H1 (cell line): ENCODE measurements at regions not wholly inside any gene's neighbourhood (a gene's known extent, or its start where the extent isn't known, plus 50 kb on each side); places are given as distances from the start of the nearest gene placed in this dataset.

ENCODE experiments used
- CTCF ChIA-PET: fragments of 300-600 bp; sonication (Branson Sonifier 250); formaldehyde crosslinking; loops from one replicate; lab custom pipeline; 2021; ENCODE audit not compliant: partially characterized antibody; lab: Charles Lee
- POLR2A ChIA-PET: fragments of 300-600 bp; sonication (Branson Sonifier 250); formaldehyde crosslinking; loops from one replicate; lab custom pipeline; 2021; ENCODE audit warnings: inconsistent platforms; ENCODE audit not compliant: partially characterized antibody; lab: Charles Lee
- DNase-seq, 2 experiments: peaks; one replicate each; pipeline versions ENCODE4 v3.0.0 to v3.0.0-alpha.2; 2010 to 2022; ENCODE audit warnings: low spot score in 2 of 2, low read depth in 1 of 2, mixed read lengths in 1 of 2
- FAIRE-seq: peaks from 2 replicates; lab custom pipeline; 2011; peaks lifted over from hg19 to GRCh38; lab: Jason Lieb, UNC
- H2AFZ ChIP-seq: 2 replicates; pipeline ENCODE4 v1.8.1; 2012; ENCODE audit warnings: low read length, inconsistent platforms
- H2AK5ac ChIP-seq: 2 replicates; pipeline ENCODE4 v1.6.1; 2013; ENCODE audit warnings: low read depth, low read length
- H2BK120ac ChIP-seq: replicated peaks from 2 replicates; pipeline ENCODE3; 2013; ENCODE audit warnings: low read depth, low read length, inconsistent platforms
- H2BK12ac ChIP-seq: 2 replicates; pipeline ENCODE4 v1.6.1; 2013; ENCODE audit warnings: low read depth, low read length
- H2BK15ac ChIP-seq: 2 replicates; pipeline ENCODE4 v1.6.1; 2013; ENCODE audit warnings: low read length
- H2BK20ac ChIP-seq: 2 replicates; pipeline ENCODE4 v1.6.1; 2013; ENCODE audit warnings: low read length
- H2BK5ac ChIP-seq: 2 replicates; pipeline ENCODE4 v1.6.1; 2013; ENCODE audit warnings: low read depth, low read length
- H3K14ac ChIP-seq: 2 replicates; pipeline ENCODE4 v1.6.1; 2013; ENCODE audit warnings: inconsistent platforms; ENCODE audit not compliant: insufficient read length
- H3K18ac ChIP-seq: 2 replicates; pipeline ENCODE4 v1.6.1; 2013; ENCODE audit warnings: low read length; ENCODE audit errors: extremely low read depth
- H3K23ac ChIP-seq: 2 replicates; pipeline ENCODE4 v1.6.1; 2013; ENCODE audit warnings: inconsistent platforms; ENCODE audit not compliant: insufficient read length
- H3K23me2 ChIP-seq: 2 replicates; pipeline ENCODE4 v1.6.1; 2013; ENCODE audit warnings: low read depth, low read length
- H3K27ac ChIP-seq: 2 replicates; pipeline ENCODE4 v1.6.1; 2011; ENCODE audit warnings: low read depth, low read length, inconsistent platforms
- H3K27me3 ChIP-seq, 4 experiments: replicated peaks in 1 of 4; 1 replicate in 1 of 4; 2 replicates in 3 of 4; pipeline versions ENCODE4 v1.6.1 to v1.8.1; 2011 to 2013; ENCODE audit warnings: low read length in 3 of 4, mild to moderate bottlenecking in 3 of 4, inconsistent platforms in 2 of 4, mixed read lengths in 2 of 4, moderate library complexity in 1 of 4; ENCODE audit not compliant: control insufficient read depth in 3 of 4, insufficient read depth in 3 of 4; ENCODE audit errors: extremely low read depth in 1 of 4
- H3K36me3 ChIP-seq, 4 experiments: 2 replicates each; pipeline versions ENCODE4 v1.6.1 to v1.8.1; 2011 to 2013; ENCODE audit warnings: mild to moderate bottlenecking in 4 of 4, low read length in 3 of 4, moderate library complexity in 2 of 4, control low read depth in 1 of 4, inconsistent platforms in 1 of 4; ENCODE audit not compliant: insufficient read depth in 4 of 4, control insufficient read depth in 2 of 4
- H3K4ac ChIP-seq: replicated peaks from 2 replicates; pipeline ENCODE3; 2013; ENCODE audit warnings: low read length, low read depth, mixed read lengths, inconsistent platforms; ENCODE audit not compliant: insufficient read length
- H3K4me1 ChIP-seq, 4 experiments: replicated peaks in 1 of 4; 1 replicate in 1 of 4; 2 replicates in 3 of 4; pipeline versions ENCODE4 v1.6.1 to v1.8.1; 2011 to 2013; ENCODE audit warnings: low read length in 3 of 4, inconsistent platforms in 2 of 4, mixed read lengths in 1 of 4; ENCODE audit not compliant: insufficient read depth in 4 of 4, control insufficient read depth in 3 of 4
- H3K4me2 ChIP-seq, 2 experiments: 2 replicates each; pipeline versions ENCODE4 v1.6.1 to v1.8.1; 2011 to 2013; ENCODE audit warnings: low read depth in 2 of 2, low read length in 2 of 2, control low read depth in 1 of 2, inconsistent platforms in 1 of 2, mild to moderate bottlenecking in 1 of 2; ENCODE audit not compliant: insufficient read depth in 1 of 2
- H3K4me3 ChIP-seq, 4 experiments: fragments of 200-600, 300-600 bp in 1 of 4; sonication (generic), shearing (Covaris generic), sonication (Bioruptor Twin) in 1 of 4; 2 replicates each; pipeline versions ENCODE4 v1.5.1 to v1.8.1; 2011 to 2016; ENCODE audit warnings: low read length in 4 of 4, low read depth in 3 of 4, control low read depth in 2 of 4, inconsistent platforms in 2 of 4, mild to moderate bottlenecking in 2 of 4, mixed read lengths in 1 of 4, moderate library complexity in 1 of 4; ENCODE audit not compliant: insufficient read depth in 2 of 4; ENCODE audit errors: extremely low read depth in 1 of 4
- H3K56ac ChIP-seq: replicated peaks from 2 replicates; pipeline ENCODE3; 2013; ENCODE audit warnings: low read depth, mild to moderate bottlenecking, mixed read lengths, low read length, inconsistent platforms; ENCODE audit not compliant: insufficient read length
- H3K79me1 ChIP-seq: 2 replicates; pipeline ENCODE4 v1.6.1; 2013; ENCODE audit warnings: low read depth, low read length, control low read depth
- H3K79me2 ChIP-seq, 2 experiments: 2 replicates each; pipeline versions ENCODE4 v1.6.1 to v1.8.1; 2012 to 2013; ENCODE audit warnings: low read length in 2 of 2, mild to moderate bottlenecking in 2 of 2, inconsistent platforms in 1 of 2; ENCODE audit not compliant: insufficient read depth in 2 of 2, control insufficient read depth in 1 of 2
- H3K9ac ChIP-seq, 4 experiments: replicated peaks in 1 of 4; 1 replicate in 1 of 4; 2 replicates in 3 of 4; pipeline versions ENCODE4 v1.6.1 to v1.8.1; 2011 to 2013; ENCODE audit warnings: low read depth in 3 of 4, low read length in 3 of 4, control low read depth in 2 of 4, mild to moderate bottlenecking in 2 of 4, moderate library complexity in 2 of 4, inconsistent platforms in 1 of 4; ENCODE audit errors: extremely low read depth in 1 of 4
- H3K9me3 ChIP-seq, 2 experiments: 2 replicates each; pipeline versions ENCODE4 v1.6.1 to v1.8.1; 2012 to 2013; ENCODE audit warnings: mild to moderate bottlenecking in 2 of 2, moderate library complexity in 2 of 2, control low read depth in 1 of 2, inconsistent platforms in 1 of 2, low read depth in 1 of 2, low read length in 1 of 2, mixed read lengths in 1 of 2; ENCODE audit not compliant: insufficient read depth in 2 of 2
- H4K20me1 ChIP-seq, 2 experiments: replicated peaks in 1 of 2; 2 replicates each; pipeline versions ENCODE3 to v1.8.1; 2011 to 2013; ENCODE audit warnings: inconsistent platforms in 2 of 2, low read length in 2 of 2, mild to moderate bottlenecking in 1 of 2; ENCODE audit not compliant: insufficient read depth in 2 of 2, control insufficient read depth in 1 of 2
- H4K5ac ChIP-seq: 2 replicates; pipeline ENCODE4 v1.6.1; 2013; ENCODE audit warnings: low read length, low read depth, mixed read lengths, inconsistent platforms; ENCODE audit not compliant: insufficient read length
- H4K8ac ChIP-seq: 2 replicates; pipeline ENCODE4 v1.8.0; 2013; ENCODE audit warnings: mild to moderate bottlenecking, moderate library complexity, low read length, inconsistent platforms; ENCODE audit not compliant: insufficient read depth; ENCODE audit errors: extremely low read depth
- H4K91ac ChIP-seq: replicated peaks from 2 replicates; pipeline ENCODE3; 2013; ENCODE audit warnings: low read length, mixed read lengths, inconsistent platforms; ENCODE audit not compliant: insufficient read length
- CBX8 ChIP-seq: fragments of 300-800, 300-1000 bp; sonication (generic); IDR thresholded peaks from 2 replicates; pipeline ENCODE4 v1.7.1; 2016; ENCODE audit warnings: low read depth, low read length, borderline replicate concordance
- SIRT6 ChIP-seq: IDR thresholded peaks from one replicate; pipeline ENCODE4 v1.7.1; 2012; ENCODE audit warnings: low read length, inconsistent platforms
- WGBS, 2 experiments: shearing (Covaris generic) in 1 of 2; methylation state at CpG; one replicate each; pipeline versions ENCODE4 v1.1.6 to v1.1.7; 2013 to 2015; ENCODE audit warnings: low lambda C conversion rate in 2 of 2, mixed read lengths in 2 of 2, inconsistent platforms in 1 of 2, low coverage in 1 of 2, missing lambda C conversion rate in 1 of 2; ENCODE audit not compliant: insufficient replicate concordance in 2 of 2, insufficient coverage in 1 of 2, insufficient read length in 1 of 2; ENCODE audit errors: extremely low coverage in 1 of 2, missing lambda C conversion rate in 1 of 2; 5-methylcytosine and 5-hydroxymethylcytosine counted together

DNA sequence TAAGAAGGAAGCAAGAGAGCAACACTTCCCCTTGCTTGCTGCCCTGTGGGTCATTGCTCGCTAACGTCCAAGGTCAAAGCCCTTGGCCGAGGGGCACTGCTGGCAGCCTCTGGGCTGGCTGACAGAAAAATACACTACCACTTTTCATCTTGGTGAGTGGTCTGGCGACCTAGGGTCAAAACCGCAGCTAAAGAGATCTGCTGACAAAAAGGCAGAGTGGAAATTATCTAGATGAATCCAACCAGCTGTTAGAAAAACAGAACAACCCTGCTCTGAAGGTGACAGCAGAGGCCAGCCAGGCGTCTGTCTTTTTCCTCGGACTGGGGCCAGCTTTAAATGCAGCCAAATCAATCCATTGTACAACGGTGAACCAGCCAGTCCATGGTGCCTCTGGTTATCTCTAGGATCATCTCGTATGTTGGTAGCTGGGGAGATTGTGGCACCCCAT lies 92.6 kb downstream of the CD8B2 start:
- no peak overlapping the region for H2BK5ac ChIP-seq
- H3K18ac ChIP-seq, result no peak overlapping the region
- no peaks in the 10 kb centered on the region for H3K36me3 ChIP-seq
- no peak overlapping the region for H2BK15ac ChIP-seq
- H2AK5ac ChIP-seq, result no peak overlapping the region
- no peak for TF ChIP-seq CBX8
- no peak for TF ChIP-seq SIRT6
- 86% methylated on average over 9 of the region's 9 CpGs; no CpG with 5 or more reads in 1 of the 2 experiments for WGBS, 2 experiments
- H3K4me3 ChIP-seq, result no peak overlapping the region
- H3K27me3 ChIP-seq, result peaks cover 2 to 29% (median 12%) of the 10 kb centered on the region in 4 experiments
- H3K4me2 ChIP-seq, result no peak overlapping the region
- no peak for DNase-seq
- no peak overlapping the region for H3K4ac ChIP-seq
- no peak overlapping the region for H3K14ac ChIP-seq
- peaks cover 2 to 4% (median 3%) of the 10 kb centered on the region in 4 experiments; a peak in 4 of 7 replicates for H3K4me1 ChIP-seq
- H2BK20ac ChIP-seq, result no peak overlapping the region
- H4K91ac ChIP-seq, result no peak overlapping the region
- no peak overlapping the region for H3K56ac ChIP-seq
- no peak overlapping the region for H2AFZ ChIP-seq
- no peak for FAIRE-seq
- no peaks in the 10 kb centered on the region for H4K20me1 ChIP-seq
- H3K23ac ChIP-seq, result no peak overlapping the region
- no peak overlapping the region for H4K8ac ChIP-seq
- H4K5ac ChIP-seq, result no peak overlapping the region
- ChIA-PET POLR2A (no interaction called here), CTCF (interaction anchor here (16.0 kb wide), 1 partner anchor 14 kb away, joined by 330 read pairs; no protein-coding TSS in a partner anchor)
- no peaks in the 10 kb centered on the region for H3K79me2 ChIP-seq
- H3K9me3 ChIP-seq, result no peaks in the 10 kb centered on the region
- peaks cover 5% of the 10 kb centered on the region; the same call in 1 of the 2 replicates for H3K23me2 ChIP-seq
- H3K79me1 ChIP-seq, result no peaks in the 10 kb centered on the region
- H3K9ac ChIP-seq, result no peak overlapping the region
- H2BK120ac ChIP-seq, result no peak overlapping the region
- H2BK12ac ChIP-seq, result no peak overlapping the region
- H3K27ac ChIP-seq, result no peak overlapping the region
